NCI-H1417 (cell line): ENCODE measurements at regions not wholly inside any gene's neighbourhood (a gene's known extent, or its start where the extent isn't known, plus 50 kb on each side); places are given as distances from the start of the nearest gene placed in this dataset.
"Not testable (repeated sequence)": the region's sequence is repeated elsewhere in the genome, so short reads cannot be mapped to it uniquely, and the experiment has no call there.

Experiments used
- DNase-seq, 3 experiments: peaks; one replicate each; lab custom pipeline; 2025; lab: John Stamatoyannopoulos, UW

- not testable (repeated sequence) for DNase-seq
These were observed 59.6 kb upstream of the DMRTB1 start for GRCh38 chr1:53399370-53400133.

- no peak for DNase-seq
These were observed 58.2 kb upstream of the DMRTB1 start for GRCh38 chr1:53400761-53401674.

GRCh38 chr1:53401813-53402745 is 57.1 kb upstream of the DMRTB1 start:
- DNase-seq = no peak

- DNase-seq = no peak
These were observed 56.1 kb upstream of the DMRTB1 start for GRCh38 chr1:53402891-53403655.

GRCh38 chr1:53405737-53406136 is 53.5 kb upstream of the DMRTB1 start:
- DNase-seq = no peak

GRCh38 chr1:53406551-53407235 is 52.5 kb upstream of the DMRTB1 start:
- DNase-seq = no peak

- DNase-seq = no peak
These were observed 51.0 kb upstream of the DMRTB1 start for GRCh38 chr1:53408013-53408754.

GRCh38 chr1:53408755-53409129 is 50.5 kb upstream of the DMRTB1 start:
- DNase-seq = no peak

- no peak for DNase-seq
These were observed 50.0 kb upstream of the DMRTB1 start for GRCh38 chr1:53409233-53409632.
